Esophagus muscularis mucosa (tissue), 3 donors: ENCODE measurements at regions not wholly inside any gene's neighbourhood (a gene's known extent, or its start where the extent isn't known, plus 50 kb on each side); places are given as distances from the start of the nearest gene placed in this dataset.

Experiments
- CTCF ChIP-seq, 3 experiments: fragments of 200-600 bp in 2 of 3; fragments of 450-650 bp in 1 of 3; sonication (generic) in 2 of 3; IDR thresholded peaks; one replicate each; pipeline ENCODE4 v1.5.1; 2017 to 2019; ENCODE audit warnings: antibody characterized with exemption in 3 of 3, mild to moderate bottlenecking in 2 of 3, moderate library complexity in 1 of 3
- POLR2A ChIP-seq: fragments of 450-650 bp; IDR thresholded peaks from one replicate; pipeline ENCODE4 v1.6.1; 2017; ENCODE audit warnings: antibody characterized with exemption, moderate library complexity, mild to moderate bottlenecking, low read depth

DNA sequence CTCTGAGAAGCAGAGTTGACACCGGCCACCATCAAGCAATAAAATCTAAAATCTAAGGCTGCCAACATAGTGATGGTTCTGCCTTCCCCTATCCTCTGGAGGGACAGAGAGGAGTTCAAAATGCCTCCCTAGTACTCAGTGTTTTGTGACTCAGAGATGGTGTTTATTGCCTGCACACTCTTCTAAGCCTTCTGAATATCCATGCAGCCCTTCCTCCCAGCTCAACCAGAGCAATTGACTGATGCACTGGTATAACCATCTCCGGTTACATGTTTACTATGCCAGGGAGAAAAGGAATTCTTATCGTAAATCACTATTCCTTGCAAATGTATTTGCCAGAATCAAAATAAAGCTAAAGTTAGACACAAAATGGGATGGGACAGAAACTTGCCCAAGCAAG, 132.9 kb upstream of the RAB4A start:
- TF ChIP-seq CTCF (IDR thresholded peaks at IDR 0.05) (no peak), POLR2A (no peak)
